ENCODE measurements at regions not wholly inside any gene's neighbourhood (a gene's known extent, or its start where the extent isn't known, plus 50 kb on each side); places are given as distances from the start of the nearest gene placed in this dataset.

GRCh38 chr16:52825892-52826291 is 226.8 kb downstream of the CHD9NB start:
- TF ChIP-seq EP300 (IDR thresholded peaks at IDR 0.05; ENCODE audit: borderline replicate concordance in 1 of 2, control insufficient read depth in 1 of 2, low read depth in 2 of 2, low read length in 2 of 2) (no peak), CTCF (IDR thresholded peaks at IDR 0.05 in 2 of 3, conservative IDR thresholded peaks at IDR 0.05 in 1 of 3; ENCODE audit: control insufficient read depth in 2 of 3, extremely low read depth in 1 of 3, insufficient read depth in 1 of 3, low read depth in 3 of 3, low read length in 3 of 3) (no peak), RFX5 (IDR thresholded peaks at IDR 0.05; ENCODE audit: low read depth, low read length) (no peak), ZNF274 (IDR thresholded peaks at IDR 0.05; ENCODE audit: insufficient read depth, insufficient read length) (no peak)

Data from GM12878 (cell line).